GM21423 (cell line): ENCODE measurements at regions not wholly inside any gene's neighbourhood (a gene's known extent, or its start where the extent isn't known, plus 50 kb on each side); places are given as distances from the start of the nearest gene placed in this dataset.
"Not testable (repeated sequence)": the region's sequence is repeated elsewhere in the genome, so short reads cannot be mapped to it uniquely, and the experiment has no call there.

Experiments used
- ATAC-seq: cut with Tn5 transposase; IDR thresholded peaks from one replicate; pipeline ENCODE4 v1.9.1; 2021; ENCODE audit warnings: mild to moderate bottlenecking, moderate library complexity; ENCODE audit not compliant: unreplicated experiment

GRCh38 chr2:138893746-138894145 lies 113.6 kb upstream of the NXPH2 start:
- no peak for ATAC-seq

DNA sequence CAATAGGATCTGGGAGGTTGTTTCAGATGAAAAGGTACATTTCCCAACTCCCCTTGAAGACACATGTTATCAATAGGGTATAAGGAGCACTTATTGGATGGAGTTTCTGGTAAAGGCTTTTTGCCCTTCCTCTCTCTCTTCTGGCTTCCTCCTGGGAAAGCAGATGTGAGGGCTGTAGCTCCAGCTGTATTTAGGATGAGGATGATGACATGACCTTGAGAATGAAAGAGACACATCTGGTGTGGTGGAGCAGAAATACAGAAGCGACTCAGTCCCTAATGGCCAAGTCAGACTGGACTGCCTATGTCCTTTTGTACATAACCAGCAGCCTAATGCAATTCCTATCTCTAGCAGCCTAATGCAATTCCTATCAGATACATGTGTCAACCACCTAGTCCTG lies 100.9 kb upstream of the NXPH2 start:
- no peak for ATAC-seq

GRCh38 chr2:138879931-138880330 lies 99.7 kb upstream of the NXPH2 start:
- no peak for ATAC-seq

DNA sequence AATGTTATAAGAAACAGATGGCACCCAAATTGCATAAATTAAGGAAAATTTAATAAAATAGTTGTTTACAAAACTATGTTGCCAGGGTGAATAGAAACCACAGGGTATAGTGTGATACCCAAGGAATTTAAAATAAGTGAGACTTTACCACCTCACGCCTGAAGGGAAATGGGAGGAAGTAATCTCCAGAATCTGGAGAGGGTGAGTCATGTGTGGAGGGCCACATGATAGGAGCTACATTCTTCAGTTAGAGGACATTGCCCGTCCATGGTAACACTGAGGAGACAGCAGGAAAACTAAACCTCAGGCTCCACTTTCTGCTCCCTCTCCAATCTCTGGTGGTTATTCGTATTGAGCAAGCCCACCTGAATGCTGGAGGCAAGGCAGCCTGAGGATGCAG lies 97.2 kb upstream of the NXPH2 start:
- ATAC-seq: no peak

- ATAC-seq: no peak
Observed at GRCh38 chr2:138874251-138874650, 94.1 kb upstream of the NXPH2 start.

GRCh38 chr2:138872116-138872515 lies 91.9 kb upstream of the NXPH2 start:
- ATAC-seq: not testable (repeated sequence)

DNA sequence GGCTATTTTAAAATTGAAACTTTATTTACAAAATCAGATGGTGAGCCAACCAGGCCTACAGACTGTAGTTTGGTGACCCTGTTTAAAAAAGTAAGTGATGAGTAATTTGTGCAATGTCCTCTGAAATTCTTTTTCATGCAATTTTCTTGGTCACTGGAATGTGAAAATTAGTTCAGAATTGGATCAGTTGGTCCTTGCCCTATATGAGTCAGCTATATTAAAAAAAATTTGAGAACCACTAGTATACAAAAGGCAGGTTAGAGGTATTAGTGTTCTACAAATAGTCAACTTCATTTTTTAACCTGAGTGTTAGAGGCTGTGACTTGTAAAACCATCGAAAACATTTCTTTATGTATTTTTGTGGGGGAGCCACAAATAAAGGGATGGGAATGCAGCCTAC lies 91.1 kb upstream of the NXPH2 start:
- no peak for ATAC-seq

DNA sequence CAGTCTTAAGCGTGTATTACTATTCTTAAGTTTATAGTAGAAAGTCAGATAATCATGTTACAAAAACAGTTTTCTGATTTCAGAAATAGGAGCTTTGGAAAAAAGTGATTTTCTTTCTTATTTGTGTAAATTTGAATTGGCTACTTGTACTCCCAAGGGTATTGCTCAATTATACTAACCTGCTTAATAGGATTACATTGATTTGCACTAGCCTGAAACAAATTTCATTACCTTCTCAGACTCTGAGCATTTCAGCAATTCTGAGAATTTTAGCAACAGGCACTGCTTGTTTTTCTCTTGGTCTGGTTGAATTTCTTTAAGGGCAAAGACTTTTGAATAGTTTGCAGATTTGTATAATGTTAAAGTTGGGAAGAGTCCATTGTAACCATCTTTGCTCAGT lies 87.2 kb upstream of the NXPH2 start:
- ATAC-seq: no peak

GRCh38 chr2:138866797-138867196 lies 86.6 kb upstream of the NXPH2 start:
- no peak for ATAC-seq

DNA sequence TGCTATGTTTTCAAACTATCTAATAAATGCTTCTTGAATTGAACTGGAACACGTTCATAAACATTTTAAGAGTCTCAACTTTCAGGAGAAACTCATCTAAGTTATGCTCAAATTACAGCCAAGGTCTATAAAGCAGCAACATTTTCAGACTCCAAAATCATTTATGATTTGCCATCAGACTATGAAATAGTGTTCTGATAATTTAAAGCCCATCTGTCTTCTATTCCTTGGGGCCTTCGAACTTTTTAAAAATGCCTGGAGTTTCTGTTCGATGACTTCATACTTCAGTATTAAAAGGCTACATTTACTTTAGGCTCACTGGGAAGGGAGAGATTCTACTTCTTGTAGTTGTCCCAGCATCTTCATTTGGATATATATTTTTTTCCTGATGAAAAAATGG lies 73.6 kb upstream of the NXPH2 start:
- ATAC-seq: no peak

- no peak for ATAC-seq
Observed at GRCh38 chr2:138853296-138853695, 73.1 kb upstream of the NXPH2 start.

- ATAC-seq: peak; percentile 78
Observed at GRCh38 chr2:138846216-138846821, 66.1 kb upstream of the NXPH2 start.

DNA sequence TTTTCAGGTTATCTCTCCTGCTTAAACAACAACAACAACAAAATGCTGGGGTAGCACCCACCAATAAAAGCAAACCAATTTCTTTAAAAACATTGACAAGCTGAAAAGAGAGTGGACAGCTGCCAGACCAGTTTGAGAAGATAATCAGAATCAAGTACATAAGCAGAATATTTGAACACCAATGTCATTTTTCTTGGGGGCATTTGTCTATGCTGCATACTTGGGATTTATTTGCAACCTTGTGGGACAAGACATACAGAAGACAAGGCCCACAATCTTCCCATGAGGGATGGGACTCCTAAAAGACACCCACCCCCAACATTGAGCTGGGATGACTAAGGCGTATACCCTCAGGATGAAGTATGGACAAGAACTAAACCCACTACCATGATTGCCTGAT lies 62.2 kb upstream of the NXPH2 start:
- no peak for ATAC-seq

DNA sequence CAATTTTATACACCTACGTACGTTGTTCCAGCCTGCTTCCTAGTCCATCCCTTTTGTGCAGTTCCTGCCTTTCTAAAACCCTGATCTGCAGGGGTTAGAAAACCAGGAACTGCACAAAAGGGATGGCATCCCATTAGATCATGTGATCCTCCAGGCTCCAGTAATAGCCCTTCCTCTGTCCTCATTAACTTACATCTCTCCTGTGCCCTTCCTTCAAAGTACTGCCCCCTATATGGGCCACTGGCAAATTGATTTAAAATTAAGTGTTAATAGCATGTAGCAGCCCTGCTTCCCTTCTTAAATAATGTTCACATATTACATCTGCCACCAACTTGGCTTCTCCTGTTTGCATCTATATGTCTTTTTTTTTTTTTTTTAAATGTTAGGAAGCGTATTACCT lies 61.3 kb upstream of the NXPH2 start:
- ATAC-seq: no peak

- ATAC-seq: no peak
Observed at GRCh38 chr2:138838851-138839620, 58.8 kb upstream of the NXPH2 start.

- ATAC-seq: no peak
Observed at GRCh38 chr2:138831691-138832090, 51.5 kb upstream of the NXPH2 start.

- no peak for ATAC-seq
Observed at GRCh38 chr2:138831154-138831553, 51.0 kb upstream of the NXPH2 start.

DNA sequence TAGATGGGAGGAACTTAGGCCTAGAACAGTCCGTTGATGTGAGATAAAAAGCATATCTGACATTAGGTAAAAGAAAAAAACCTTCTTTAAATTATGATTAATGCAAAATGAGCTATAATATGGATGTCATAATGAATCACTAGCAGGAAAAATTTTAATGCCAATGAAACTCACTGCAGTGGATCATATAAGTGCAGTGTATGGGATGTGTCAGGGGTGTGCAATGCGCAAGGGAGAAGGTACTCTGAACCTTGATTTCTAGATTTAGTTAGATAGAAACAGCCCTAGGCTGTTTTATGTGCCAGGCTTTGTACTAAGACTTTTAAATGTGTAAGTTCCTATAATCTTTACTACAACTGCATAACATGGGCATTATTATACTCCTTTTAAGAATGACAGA lies 50.4 kb upstream of the NXPH2 start:
- ATAC-seq: no peak
